ENCODE measurements at regions not wholly inside any gene's neighbourhood (a gene's known extent, or its start where the extent isn't known, plus 50 kb on each side); places are given as distances from the start of the nearest gene placed in this dataset.

DNA sequence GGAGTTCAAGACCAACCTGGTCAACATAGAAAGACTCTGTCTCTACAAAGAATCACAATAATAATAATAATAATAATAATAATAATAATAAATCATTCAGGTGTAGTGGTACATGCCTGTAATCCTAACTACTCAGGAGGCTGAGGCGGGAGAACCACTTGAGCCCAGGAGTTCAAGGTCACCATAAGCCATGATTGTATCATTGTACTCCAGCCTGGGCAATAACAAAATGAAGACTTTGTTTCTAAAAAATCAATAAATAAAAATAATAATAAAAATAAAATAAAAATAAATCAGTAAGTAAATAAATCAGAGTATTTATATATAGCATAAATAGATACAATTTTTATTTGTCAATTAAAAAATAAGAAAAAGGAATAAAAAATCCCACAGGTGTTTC lies 1636.4 kb downstream of the SLITRK1 start:
- Histone ChIP-seq H3K4me3 (replicated peaks in 1 of 3) (no peak overlapping the region), H3K36me3 (no peaks in the 10 kb centered on the region), H3K9me3 (no peaks in the 10 kb centered on the region), H3K4me1 (no peaks in the 10 kb centered on the region), H3K27ac (no peak overlapping the region), H3K27me3 (no peaks in the 10 kb centered on the region)
- no peak for TF ChIP-seq POLR2A (IDR thresholded peaks at IDR 0.05)
- no peak for DNase-seq
- 94 to 96% methylated on average over 1 of the region's 1 CpG for WGBS, 2 donors
- intact Hi-C loops (cut with DNase I): no loop called here

- no peaks in the 10 kb centered on the region for H3K4me1 ChIP-seq
- no peak overlapping the region for H3K27ac ChIP-seq
- 77 to 79% methylated on average over 3 of the region's 3 CpGs for WGBS, 2 donors
- intact Hi-C loops (cut with DNase I): no loop called here
- H3K36me3 ChIP-seq: no peaks in the 10 kb centered on the region
- DNase-seq: no peak
- no peak overlapping the region for H3K4me3 ChIP-seq (replicated peaks in 1 of 3)
- TF ChIP-seq POLR2A (IDR thresholded peaks at IDR 0.05) (no peak), CTCF (IDR thresholded peaks at IDR 0.05) (no peak)
- H3K27me3 ChIP-seq: no peaks in the 10 kb centered on the region
- no peaks in the 10 kb centered on the region for H3K9me3 ChIP-seq
These were observed 1657.5 kb downstream of the SLITRK1 start for GRCh38 chr13:82224806-82225205.

DNA sequence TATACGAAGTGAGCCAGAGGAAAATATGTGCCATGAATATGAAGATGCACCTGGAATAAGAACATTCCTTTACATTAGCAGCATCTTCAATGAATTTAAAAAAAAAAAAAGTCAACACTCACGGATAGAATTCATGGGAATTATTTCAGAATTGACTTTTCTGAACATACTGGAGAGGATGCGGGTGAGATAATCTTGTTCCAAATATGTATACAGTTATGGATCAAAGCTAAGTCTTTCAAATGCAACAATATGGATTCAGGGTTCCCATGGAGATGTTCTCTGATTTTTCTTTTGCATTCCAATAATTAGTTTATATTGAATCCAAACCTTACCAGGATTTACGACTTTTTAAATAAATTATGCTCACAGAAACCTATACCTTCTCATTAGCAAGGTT lies 1660.7 kb downstream of the SLITRK1 start:
- 88 to 92% methylated on average over 4 of the region's 4 CpGs for WGBS, 2 donors
- Histone ChIP-seq H3K9me3 (no peaks in the 10 kb centered on the region), H3K36me3 (no peaks in the 10 kb centered on the region), H3K4me1 (no peaks in the 10 kb centered on the region), H3K27ac (no peak overlapping the region), H3K4me3 (replicated peaks in 1 of 3) (no peak overlapping the region), H3K27me3 (no peaks in the 10 kb centered on the region)
- TF ChIP-seq POLR2A (IDR thresholded peaks at IDR 0.05): no peak
- no peak for TF ChIP-seq CTCF (IDR thresholded peaks at IDR 0.05)
- DNase-seq: no peak
- intact Hi-C loops (cut with DNase I): no loop called here

DNA sequence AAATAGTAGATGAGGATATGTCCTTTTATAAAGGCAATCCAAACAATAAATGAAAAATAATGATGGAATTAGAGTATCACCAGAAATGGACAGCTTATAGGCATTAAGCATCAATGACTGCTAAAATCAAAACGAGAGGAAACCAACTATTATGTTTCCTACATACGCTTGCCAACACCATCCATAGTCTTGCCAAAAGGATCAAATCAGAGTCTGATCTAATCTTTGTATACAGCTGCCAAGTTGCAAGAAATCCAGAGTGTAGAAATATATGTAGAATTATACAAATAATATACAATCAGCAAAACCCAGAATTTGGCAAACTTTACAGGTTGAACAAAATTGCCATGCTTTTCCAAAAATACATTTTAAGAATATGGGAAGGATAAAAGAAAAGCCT lies 1661.6 kb downstream of the SLITRK1 start:
- H3K4me1 ChIP-seq: no peaks in the 10 kb centered on the region
- intact Hi-C loops (cut with DNase I): no loop called here
- DNase-seq: no peak
- H3K4me3 ChIP-seq (replicated peaks in 1 of 3): no peak overlapping the region
- WGBS, 2 donors: 75 to 79% methylated on average over 2 of the region's 2 CpGs
- no peaks in the 10 kb centered on the region for H3K27me3 ChIP-seq
- no peaks in the 10 kb centered on the region for H3K9me3 ChIP-seq
- TF ChIP-seq CTCF (IDR thresholded peaks at IDR 0.05) (no peak), POLR2A (IDR thresholded peaks at IDR 0.05) (no peak)
- no peak overlapping the region for H3K27ac ChIP-seq
- no peaks in the 10 kb centered on the region for H3K36me3 ChIP-seq

- TF ChIP-seq POLR2A (IDR thresholded peaks at IDR 0.05) (no peak), CTCF (IDR thresholded peaks at IDR 0.05) (no peak)
- WGBS, 2 donors: 65 to 71% methylated on average over 1 of the region's 1 CpG
- Histone ChIP-seq H3K36me3 (no peaks in the 10 kb centered on the region), H3K4me3 (replicated peaks in 1 of 3) (no peak overlapping the region), H3K27me3 (no peaks in the 10 kb centered on the region), H3K9me3 (no peaks in the 10 kb centered on the region), H3K4me1 (no peaks in the 10 kb centered on the region), H3K27ac (no peak overlapping the region)
- no peak for DNase-seq
- intact Hi-C loops (cut with DNase I): no loop called here
These were observed 1666.1 kb downstream of the SLITRK1 start for GRCh38 chr13:82216165-82216564.

- no peaks in the 10 kb centered on the region for H3K4me1 ChIP-seq
- TF ChIP-seq POLR2A (IDR thresholded peaks at IDR 0.05) (no peak), CTCF (IDR thresholded peaks at IDR 0.05) (no peak)
- no peaks in the 10 kb centered on the region for H3K9me3 ChIP-seq
- H3K27ac ChIP-seq: no peak overlapping the region
- no peaks in the 10 kb centered on the region for H3K36me3 ChIP-seq
- intact Hi-C loops (cut with DNase I): no loop called here
- no peak for DNase-seq
- no peak overlapping the region for H3K4me3 ChIP-seq (replicated peaks in 1 of 3)
- no peaks in the 10 kb centered on the region for H3K27me3 ChIP-seq
These were observed 1667.9 kb downstream of the SLITRK1 start for GRCh38 chr13:82214341-82214740.
